HepG2 (cell line): ENCODE measurements at regions not wholly inside any gene's neighbourhood (a gene's known extent, or its start where the extent isn't known, plus 50 kb on each side); places are given as distances from the start of the nearest gene placed in this dataset.

Experiments
- ATAC-seq: fragments of 200-7000 bp; cut with Tn5 transposase; 3 replicates; pipeline ENCODE4 v1.9.1; 2020; ENCODE audit warnings: mild to moderate bottlenecking, moderate library complexity
- BruUV-seq: library from RNA; stranded (reverse); fragments of 400-500 nt; replicated peaks from 2 replicates; lab custom pipeline; 2021; lab: Mats Ljungman, UMichigan
- CTCF ChIA-PET: fragments of 300-600 bp; formaldehyde crosslinking; extraction: SDS; loops from one replicate; lab custom pipeline; 2021; ENCODE audit warnings: low total read pairs, inconsistent platforms, low intra/inter-chr PET ratio; lab: Yijun Ruan, JAX
- POLR2A ChIA-PET: fragments of 350-600 bp; sonication (Branson Sonifier 250); formaldehyde crosslinking; loops from one replicate; lab custom pipeline; 2020; ENCODE audit warnings: antibody characterized with exemption, inconsistent platforms; lab: Yijun Ruan, JAX
- DNase-seq: peaks from one replicate; pipeline ENCODE4 v3.0.0-alpha.2; 2015; ENCODE audit warnings: low spot score
- FAIRE-seq: peaks from 3 replicates; lab custom pipeline; 2011; peaks lifted over from hg19 to GRCh38; lab: Jason Lieb, UNC
- H2AFZ ChIP-seq: one replicate; pipeline ENCODE4 v1.6.1; 2011; ENCODE audit warnings: low read length, inconsistent platforms
- H3K27ac ChIP-seq: fragments of 300-600 bp; 3 replicates; pipeline ENCODE4 v1.8.0; 2011; ENCODE audit warnings: mixed run types, mild to moderate bottlenecking, mixed read lengths, low read length, inconsistent platforms; ENCODE audit not compliant: insufficient read depth; ENCODE audit errors: extremely low read length
- H3K27me3 ChIP-seq, 2 experiments: fragments of 200-600 bp in 1 of 2; 2 replicates in 1 of 2; 3 replicates in 1 of 2; pipeline versions ENCODE4 v1.6.0 to v1.8.0; 2011; ENCODE audit warnings: low read length in 2 of 2, mild to moderate bottlenecking in 2 of 2, moderate library complexity in 2 of 2, inconsistent platforms in 1 of 2; ENCODE audit not compliant: insufficient read depth in 2 of 2, control insufficient read depth in 1 of 2
- H3K36me3 ChIP-seq, 2 experiments: fragments of 200-600 bp in 1 of 2; replicated peaks in 1 of 2; 2 replicates in 1 of 2; 3 replicates in 1 of 2; pipeline versions ENCODE4 v1.5.1 to v1.8.0; 2011; ENCODE audit warnings: low read length in 2 of 2, inconsistent platforms in 1 of 2; ENCODE audit not compliant: insufficient read depth in 2 of 2, control insufficient read depth in 1 of 2
- H3K4me1 ChIP-seq: 2 replicates; pipeline ENCODE4 v1.5.1; 2012; ENCODE audit warnings: low read length, inconsistent platforms; ENCODE audit not compliant: insufficient read depth
- H3K4me2 ChIP-seq: 2 replicates; pipeline ENCODE4 v1.6.0; 2011; ENCODE audit warnings: low read depth, low read length, inconsistent platforms
- H3K4me3 ChIP-seq, 3 experiments: fragments of 200-600 bp in 1 of 3; sonication (generic), shearing (Covaris generic) in 1 of 3; replicated peaks in 1 of 3; 2 replicates each; pipeline ENCODE4 v1.5.1; 2011 to 2016; ENCODE audit warnings: low read length in 3 of 3, inconsistent platforms in 2 of 3, low read depth in 2 of 3, mild to moderate bottlenecking in 2 of 3, control low read depth in 1 of 3, mixed read lengths in 1 of 3; ENCODE audit not compliant: insufficient read depth in 1 of 3
- H3K79me2 ChIP-seq: one replicate; pipeline ENCODE4 v1.6.1; 2011; ENCODE audit warnings: low read length, inconsistent platforms; ENCODE audit not compliant: insufficient read depth
- H3K9ac ChIP-seq: 2 replicates; pipeline ENCODE4 v1.6.0; 2011; ENCODE audit warnings: mild to moderate bottlenecking, low read depth, low read length, inconsistent platforms; ENCODE audit not compliant: insufficient read depth
- H3K9me3 ChIP-seq: 2 replicates; pipeline ENCODE4 v1.5.1; 2012; ENCODE audit warnings: mild to moderate bottlenecking, low read length
- H4K20me1 ChIP-seq: 2 replicates; pipeline ENCODE4 v1.6.0; 2011; ENCODE audit warnings: inconsistent platforms, mild to moderate bottlenecking, low read length, moderate library complexity; ENCODE audit not compliant: insufficient read depth
- ARHGAP35 ChIP-seq: sonication (generic); formaldehyde crosslinking; IDR thresholded peaks from 2 replicates; pipeline ENCODE4 v1.9.0; 2022; ENCODE audit warnings: mild to moderate bottlenecking, inconsistent platforms, moderate library complexity, missing genetic modification reagents, borderline replicate concordance
- CENPT ChIP-seq: sonication (generic); formaldehyde crosslinking; IDR thresholded peaks from 2 replicates; pipeline ENCODE4 v1.8.0; 2022; ENCODE audit warnings: low read depth, mild to moderate bottlenecking, moderate library complexity, missing genetic modification reagents
- CHD2 ChIP-seq: IDR thresholded peaks from 2 replicates; pipeline ENCODE4 v1.6.1; 2011; ENCODE audit warnings: low read depth, low read length, improper control_type of control experiment
- POGK ChIP-seq: sonication (generic); formaldehyde crosslinking; conservative IDR thresholded peaks from 2 replicates; pipeline ENCODE4 v1.8.0; 2022; ENCODE audit warnings: mild to moderate bottlenecking, moderate library complexity, missing genetic modification reagents
- RAD21 ChIP-seq: fragments of 450-650 bp; formaldehyde crosslinking; IDR thresholded peaks from 2 replicates; pipeline ENCODE4 v1.5.0; 2020; ENCODE audit warnings: mild to moderate bottlenecking
- REL ChIP-seq: sonication (generic); formaldehyde crosslinking; conservative IDR thresholded peaks from 2 replicates; pipeline ENCODE4 v1.8.0; 2022; ENCODE audit warnings: mild to moderate bottlenecking, missing genetic modification reagents, moderate library complexity
- ZBTB26 ChIP-seq: IDR thresholded peaks from 2 replicates; pipeline ENCODE4 v1.6.1; 2016; ENCODE audit warnings: missing compliant biosample characterization, missing genetic modification reagents, borderline replicate concordance
- ZBTB39 ChIP-seq: sonication (generic); formaldehyde crosslinking; IDR thresholded peaks from 2 replicates; pipeline ENCODE4 v1.5.0; 2020; ENCODE audit warnings: missing genetic modification reagents
- ZBTB7B ChIP-seq: sonication (generic); formaldehyde crosslinking; IDR thresholded peaks from 2 replicates; pipeline ENCODE4 v1.4.0; 2020; ENCODE audit warnings: missing genetic modification reagents
- ZNF10 ChIP-seq: sonication (generic); formaldehyde crosslinking; IDR thresholded peaks from 2 replicates; pipeline ENCODE4 v1.4.0; 2020; ENCODE audit warnings: mild to moderate bottlenecking, low read depth, missing genetic modification reagents, borderline replicate concordance
- ZNF354B ChIP-seq: sonication (generic); formaldehyde crosslinking; IDR thresholded peaks from 2 replicates; pipeline ENCODE4 v1.8.0; 2022; ENCODE audit warnings: mild to moderate bottlenecking, missing genetic modification reagents
- ZNF883 ChIP-seq: sonication (generic); formaldehyde crosslinking; IDR thresholded peaks from 2 replicates; pipeline ENCODE4 v1.5.1; 2020; ENCODE audit warnings: mild to moderate bottlenecking, missing genetic modification reagents; ENCODE audit errors: not compliant biosample characterization
- WGBS: methylation state at CpG from one replicate; pipeline ENCODE4 v1.1.6; 2017; ENCODE audit warnings: low lambda C conversion rate; 5-methylcytosine and 5-hydroxymethylcytosine counted together
- in situ Hi-C: cut with HindIII; loops from 2 replicates; pipeline ENCODE4 v1.10.0; 2017; ENCODE audit warnings: low pct_unique_long_range_greater_than_20kb; ENCODE audit not compliant: extremely low pct_ligation_motif_present
- intact Hi-C: fragments of 100-400 bp; cut with micrococcal nuclease; formaldehyde crosslinking; loops from one replicate; pipeline ENCODE4 v1.10.0; 2022; ENCODE audit not compliant: unreplicated experiment

- no peaks in the 10 kb centered on the region for H3K36me3 ChIP-seq
- H2AFZ ChIP-seq = no peak overlapping the region
- H3K79me2 ChIP-seq = no peaks in the 10 kb centered on the region
- no peaks in the 10 kb centered on the region for H3K4me1 ChIP-seq
- H3K4me3 ChIP-seq = no peak overlapping the region
- intact Hi-C loops (loop anchor here (10.0 kb wide), 1 partner anchor 1561 kb away; no protein-coding TSS in a partner anchor), in situ Hi-C loops (loop anchor here (10.0 kb wide), 1 partner anchor 1631 kb away; no protein-coding TSS in a partner anchor)
- H3K9ac ChIP-seq = no peak overlapping the region
- no peak overlapping the region for H3K4me2 ChIP-seq
- ATAC-seq = peak; percentile 48
- H4K20me1 ChIP-seq = no peaks in the 10 kb centered on the region
- no peak overlapping the region for H3K27ac ChIP-seq
- no peak for DNase-seq
- no TSS peak for BruUV-seq
- H3K9me3 ChIP-seq = peaks cover 37% of the 10 kb centered on the region
- ChIA-PET POLR2A (no interaction called here), CTCF (no interaction called here)
- WGBS = 21% methylated on average over 8 of the region's 9 CpGs
- TF ChIP-seq ARHGAP35 (CRISPR knock-in tag) (no peak), RAD21 (no peak)
- no peaks in the 10 kb centered on the region for H3K27me3 ChIP-seq
- FAIRE-seq = no peak
Measured at GRCh38 chr21:22796147-22796546, 1797.9 kb downstream of the NCAM2 start.

- CTCF ChIA-PET = no interaction called here
Measured at GRCh38 chr21:22804151-22804550, 1805.9 kb downstream of the NCAM2 start.

More at GRCh38 chr21:22804151-22804550, 1805.9 kb downstream of the NCAM2 start:
- Histone ChIP-seq H3K4me3 (no peak overlapping the region), H3K27ac (no peak overlapping the region), H3K9me3 (peaks cover 70% of the 10 kb centered on the region), H3K79me2 (no peaks in the 10 kb centered on the region), H3K4me2 (no peak overlapping the region), H2AFZ (no peak overlapping the region), H3K36me3 (no peaks in the 10 kb centered on the region), H4K20me1 (no peaks in the 10 kb centered on the region), H3K9ac (no peak overlapping the region), H3K4me1 (no peaks in the 10 kb centered on the region), H3K27me3 (no peaks in the 10 kb centered on the region)
- no peak for ATAC-seq
- WGBS = 4% methylated on average over 3 of the region's 3 CpGs
- no peak for FAIRE-seq
- TF ChIP-seq ZNF354B (CRISPR knock-in tag) = no peak
- no peak for TF ChIP-seq ZBTB7B (CRISPR knock-in tag)
- no peak for TF ChIP-seq ZNF883 (CRISPR knock-in tag)
- no peak for TF ChIP-seq POGK (CRISPR knock-in tag)
- TF ChIP-seq CENPT (CRISPR knock-in tag) = no peak
- TF ChIP-seq ZBTB26 (CRISPR knock-in tag) = no peak
- no peak for TF ChIP-seq CHD2
- TF ChIP-seq ZNF10 (CRISPR knock-in tag) = no peak
- TF ChIP-seq ZBTB39 (CRISPR knock-in tag) = no peak
- TF ChIP-seq REL (CRISPR knock-in tag) = no peak
- intact Hi-C loops (no loop called here), in situ Hi-C loops (no loop called here)
- DNase-seq = no peak
- no TSS peak for BruUV-seq
- POLR2A ChIA-PET = no interaction called here
